ENCODE measurements at regions not wholly inside any gene's neighbourhood (a gene's known extent, or its start where the extent isn't known, plus 50 kb on each side); places are given as distances from the start of the nearest gene placed in this dataset.

GRCh38 chr6:139895205-139895793 is 520.9 kb upstream of the CITED2 start:
- no peak; the same call in 1 of the 2 replicates for TF ChIP-seq CTCF (conservative IDR thresholded peaks at IDR 0.05)
- no peak for TF ChIP-seq EZH2 (IDR thresholded peaks at IDR 0.05; ENCODE audit: low read depth)
- Histone ChIP-seq H3K4me2 (no peak overlapping the region), H3K27me3 (ENCODE audit: insufficient read depth, low read depth) (no peaks in the 10 kb centered on the region), H3F3A (ENCODE audit: insufficient read depth, low read depth) (no peaks in the 10 kb centered on the region), H3K27ac (no peak overlapping the region), H3K9me2 (ENCODE audit: insufficient read depth) (peaks cover 3% of the 10 kb centered on the region; the same call in 1 of the 2 replicates), H3K4me3 (no peak overlapping the region), H3K36me3 (ENCODE audit: low read depth) (no peaks in the 10 kb centered on the region), H3K79me2 (ENCODE audit: low read depth) (no peaks in the 10 kb centered on the region), H4K20me1 (ENCODE audit: insufficient read depth) (no peaks in the 10 kb centered on the region), H3K9me3 (ENCODE audit: insufficient read depth, low read depth) (no peaks in the 10 kb centered on the region), H3K4me1 (replicated peaks; ENCODE audit: insufficient read depth) (no peaks in the 10 kb centered on the region), H2AFZ (no peak overlapping the region)
- ChIA-PET CTCF (no interaction called here), POLR2A (ENCODE audit: unreplicated experiment) (no interaction called here)
- intact Hi-C loops (cut with micrococcal nuclease; ENCODE audit: unreplicated experiment): no loop called here
- DNase-seq: no peak
- no TSS peak for BruUV-seq (replicated peaks)

GRCh38 chr6:139894271-139894670 is 519.8 kb upstream of the CITED2 start:
- no peaks in the 10 kb centered on the region for H4K20me1 ChIP-seq (ENCODE audit: insufficient read depth)
- H3K4me3 ChIP-seq: no peak overlapping the region
- no TSS peak for BruUV-seq (replicated peaks)
- H2AFZ ChIP-seq: no peak overlapping the region
- CTCF ChIA-PET: no interaction called here
- H3K79me2 ChIP-seq (ENCODE audit: low read depth): no peaks in the 10 kb centered on the region
- POLR2A ChIA-PET (ENCODE audit: unreplicated experiment): no interaction called here
- intact Hi-C loops (cut with micrococcal nuclease; ENCODE audit: unreplicated experiment): no loop called here
- no peaks in the 10 kb centered on the region for H3K9me2 ChIP-seq (ENCODE audit: insufficient read depth)
- TF ChIP-seq CTCF (conservative IDR thresholded peaks at IDR 0.05) (no peak), EZH2 (IDR thresholded peaks at IDR 0.05; ENCODE audit: low read depth) (no peak)
- no peaks in the 10 kb centered on the region for H3F3A ChIP-seq (ENCODE audit: insufficient read depth, low read depth)
- H3K36me3 ChIP-seq (ENCODE audit: low read depth): no peaks in the 10 kb centered on the region
- no peak overlapping the region for H3K4me2 ChIP-seq
- H3K27ac ChIP-seq: no peak overlapping the region
- no peaks in the 10 kb centered on the region for H3K27me3 ChIP-seq (ENCODE audit: insufficient read depth, low read depth)
- no peaks in the 10 kb centered on the region for H3K9me3 ChIP-seq (ENCODE audit: insufficient read depth, low read depth)
- no peak for DNase-seq
- H3K4me1 ChIP-seq (replicated peaks; ENCODE audit: insufficient read depth): no peaks in the 10 kb centered on the region

- no peaks in the 10 kb centered on the region for H4K20me1 ChIP-seq (ENCODE audit: insufficient read depth)
- no peak overlapping the region for H3K4me3 ChIP-seq
- no peak for DNase-seq
- H3K9me3 ChIP-seq (ENCODE audit: insufficient read depth, low read depth): peaks cover 3% of the 10 kb centered on the region; the same call in 1 of the 2 replicates
- H3K4me1 ChIP-seq (replicated peaks; ENCODE audit: insufficient read depth): 0 out of 2 replicates have a peak, but pooled peaks cover 4% of the 10 kb centered on the region
- no peaks in the 10 kb centered on the region for H3K27me3 ChIP-seq (ENCODE audit: insufficient read depth, low read depth)
- intact Hi-C loops (cut with micrococcal nuclease; ENCODE audit: unreplicated experiment): no loop called here
- TF ChIP-seq EZH2 (IDR thresholded peaks at IDR 0.05; ENCODE audit: low read depth) (no peak), CTCF (conservative IDR thresholded peaks at IDR 0.05) (no peak)
- no peaks in the 10 kb centered on the region for H3K9me2 ChIP-seq (ENCODE audit: insufficient read depth)
- BruUV-seq (replicated peaks): no TSS peak
- no peaks in the 10 kb centered on the region for H3K79me2 ChIP-seq (ENCODE audit: low read depth)
- no peaks in the 10 kb centered on the region for H3K36me3 ChIP-seq (ENCODE audit: low read depth)
- ChIA-PET CTCF (no interaction called here), POLR2A (ENCODE audit: unreplicated experiment) (no interaction called here)
- no peak overlapping the region for H3K27ac ChIP-seq
- H3K4me2 ChIP-seq: no peak overlapping the region
- H3F3A ChIP-seq (ENCODE audit: insufficient read depth, low read depth): no peaks in the 10 kb centered on the region
- no peak overlapping the region for H2AFZ ChIP-seq
Observed at GRCh38 chr6:139891471-139891870, 517.0 kb upstream of the CITED2 start.

Data from PC-9 (cell line).